GM12873 (cell line): ENCODE measurements at regions not wholly inside any gene's neighbourhood (a gene's known extent, or its start where the extent isn't known, plus 50 kb on each side); places are given as distances from the start of the nearest gene placed in this dataset.

Experiments used
- TF ChIP-seq, protein P1 (sequence below): IDR thresholded peaks from 2 replicates; pipeline ENCODE4 v1.5.1; 2012; ENCODE audit warnings: low read depth, mild to moderate bottlenecking, moderate library complexity, low read length, control low read depth; ENCODE audit not compliant: insufficient read depth; ENCODE audit errors: missing control alignments

DNA sequence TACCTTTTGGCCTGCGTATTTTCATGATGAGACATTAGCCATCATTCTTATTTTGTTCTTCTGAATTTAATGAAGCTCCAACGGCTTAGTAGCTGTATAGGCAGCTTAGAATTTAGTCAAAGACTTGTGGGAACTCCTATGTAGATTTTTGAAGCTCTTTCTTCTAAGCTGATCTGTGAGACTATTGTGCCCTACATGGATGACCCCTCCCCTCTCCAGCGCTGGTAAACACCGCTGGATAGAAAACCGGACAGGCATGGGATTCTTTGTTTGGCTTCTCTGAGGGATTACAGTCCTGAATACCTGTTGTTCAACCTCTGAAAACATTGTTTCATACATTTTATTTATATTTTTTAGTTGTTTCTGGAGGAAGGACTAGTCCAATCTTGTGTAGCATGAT is 1353.4 kb downstream of the GRIK2 start:
- TF ChIP-seq, protein P1, sequence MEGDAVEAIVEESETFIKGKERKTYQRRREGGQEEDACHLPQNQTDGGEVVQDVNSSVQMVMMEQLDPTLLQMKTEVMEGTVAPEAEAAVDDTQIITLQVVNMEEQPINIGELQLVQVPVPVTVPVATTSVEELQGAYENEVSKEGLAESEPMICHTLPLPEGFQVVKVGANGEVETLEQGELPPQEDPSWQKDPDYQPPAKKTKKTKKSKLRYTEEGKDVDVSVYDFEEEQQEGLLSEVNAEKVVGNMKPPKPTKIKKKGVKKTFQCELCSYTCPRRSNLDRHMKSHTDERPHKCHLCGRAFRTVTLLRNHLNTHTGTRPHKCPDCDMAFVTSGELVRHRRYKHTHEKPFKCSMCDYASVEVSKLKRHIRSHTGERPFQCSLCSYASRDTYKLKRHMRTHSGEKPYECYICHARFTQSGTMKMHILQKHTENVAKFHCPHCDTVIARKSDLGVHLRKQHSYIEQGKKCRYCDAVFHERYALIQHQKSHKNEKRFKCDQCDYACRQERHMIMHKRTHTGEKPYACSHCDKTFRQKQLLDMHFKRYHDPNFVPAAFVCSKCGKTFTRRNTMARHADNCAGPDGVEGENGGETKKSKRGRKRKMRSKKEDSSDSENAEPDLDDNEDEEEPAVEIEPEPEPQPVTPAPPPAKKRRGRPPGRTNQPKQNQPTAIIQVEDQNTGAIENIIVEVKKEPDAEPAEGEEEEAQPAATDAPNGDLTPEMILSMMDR = no peak

DNA sequence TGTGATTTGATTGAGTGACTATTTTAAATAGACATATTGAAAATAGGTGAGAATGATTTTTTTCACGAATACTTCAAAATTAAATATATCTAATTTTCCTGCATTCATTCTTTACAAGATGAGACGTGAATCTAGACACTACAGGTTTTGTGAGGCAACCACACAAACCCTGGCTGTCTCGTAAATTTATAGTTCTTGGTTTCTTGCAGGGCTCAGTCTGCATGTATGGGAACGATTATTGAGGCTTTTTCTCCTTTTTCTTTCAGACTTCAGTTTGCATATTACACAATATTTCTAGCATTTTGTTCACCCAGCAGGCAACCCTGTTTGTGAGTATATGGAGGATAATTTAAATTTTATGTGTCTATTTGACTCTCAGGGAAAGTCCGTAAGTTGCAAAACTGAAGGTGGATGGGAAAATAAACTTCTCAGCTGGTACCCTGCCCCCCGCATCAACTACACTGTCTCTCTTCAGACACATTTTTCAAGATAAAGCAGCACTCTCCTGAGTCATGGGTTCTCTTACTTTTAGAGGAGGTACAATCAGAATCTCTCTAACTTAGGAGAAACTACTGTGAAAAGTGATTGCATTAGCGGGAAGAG is 1349.3 kb downstream of the GRIK2 start:
- TF ChIP-seq, protein P1 = no peak

DNA sequence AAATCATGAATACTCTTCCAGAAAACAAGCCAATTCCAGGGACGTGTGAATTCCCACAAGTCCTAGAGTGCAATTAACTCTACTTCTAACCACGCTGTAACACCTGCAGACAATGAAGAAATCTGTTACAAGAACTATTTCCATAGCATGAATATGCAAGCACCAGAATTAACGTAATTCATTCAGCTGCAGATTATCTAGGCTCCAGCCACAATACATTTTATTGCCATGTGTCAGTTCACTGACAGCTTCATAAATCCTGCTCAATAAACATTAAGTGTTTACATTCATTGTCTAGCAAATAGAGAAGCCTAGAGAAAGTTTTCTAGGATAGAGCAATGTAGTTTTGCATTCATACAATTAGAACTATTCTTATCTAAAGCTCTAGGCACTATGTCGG is 1348.5 kb downstream of the GRIK2 start:
- TF ChIP-seq, protein P1 = no peak

DNA sequence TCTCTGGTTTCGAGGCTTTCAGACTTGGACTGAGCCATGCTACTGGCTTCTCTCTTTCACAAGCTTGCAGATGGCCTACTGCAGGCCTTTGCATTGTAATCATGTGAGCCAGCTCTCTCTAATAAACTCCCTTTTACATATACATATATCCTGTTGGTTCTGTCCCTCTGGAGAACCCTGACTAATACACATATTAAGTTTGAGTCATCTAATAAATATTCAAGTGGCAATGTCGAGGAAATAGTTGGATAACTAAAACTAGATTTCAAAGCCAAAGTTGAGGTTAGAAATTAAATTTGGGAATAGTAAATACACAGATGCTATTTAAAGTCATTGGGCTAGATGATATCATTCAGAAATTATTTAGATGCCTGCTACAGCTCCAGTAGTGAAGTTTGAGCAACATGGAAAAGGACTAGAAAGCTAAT is 1343.4 kb downstream of the GRIK2 start:
- TF ChIP-seq, protein P1 = no peak

DNA sequence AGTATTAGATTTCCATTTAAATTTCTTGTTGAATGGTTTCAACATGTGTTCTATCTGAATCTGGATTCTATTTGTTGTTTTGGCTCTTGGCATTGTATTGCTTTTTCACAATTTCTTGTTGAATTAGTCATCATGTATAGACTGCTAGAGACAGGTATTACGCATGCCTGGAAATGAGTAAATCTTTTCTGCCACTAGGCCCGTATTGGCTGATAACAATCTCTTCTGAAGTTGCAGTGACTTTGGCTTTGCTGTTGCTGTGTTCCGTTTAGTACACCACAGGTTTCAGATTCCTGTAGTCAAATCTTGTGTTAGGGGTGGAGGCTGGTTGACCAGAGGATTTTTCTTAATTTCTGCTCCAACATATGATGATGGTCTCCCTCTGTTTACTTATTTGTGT is 1339.4 kb downstream of the GRIK2 start:
- TF ChIP-seq, protein P1 = no peak

DNA sequence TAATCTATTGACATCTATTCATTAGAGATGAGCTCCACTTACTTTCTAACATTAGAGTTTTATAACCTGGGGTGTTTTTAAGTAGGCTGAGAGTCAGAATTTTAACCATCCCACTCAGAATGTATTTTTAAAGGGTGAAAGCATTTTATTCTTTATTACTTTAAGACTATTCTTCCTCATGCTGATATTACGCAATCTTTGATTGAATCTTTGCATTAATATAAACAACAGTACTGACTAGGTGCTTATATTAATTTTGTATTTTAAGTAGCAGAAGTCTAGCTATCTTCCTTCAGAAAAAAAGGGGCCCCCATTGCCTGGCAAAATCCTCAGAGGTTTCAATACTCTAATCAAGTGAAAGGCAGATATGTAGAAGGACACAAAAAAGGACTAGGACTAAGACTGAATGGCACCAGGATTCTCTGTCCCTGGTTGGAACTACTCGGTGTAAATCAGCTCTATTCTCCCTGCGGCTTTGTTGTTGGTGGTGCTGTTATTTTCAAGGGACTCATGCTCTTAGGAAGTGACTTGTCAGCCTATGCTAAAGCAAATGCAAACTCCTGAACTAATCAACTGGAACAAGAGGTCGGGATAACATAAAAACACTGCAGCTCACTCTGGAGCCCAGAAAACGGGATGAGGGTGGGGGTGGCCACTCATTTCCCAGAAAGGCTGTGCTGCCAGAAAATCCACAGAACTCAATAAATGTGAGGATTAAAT is 1324.4 kb downstream of the GRIK2 start:
- TF ChIP-seq, protein P1 = no peak

DNA sequence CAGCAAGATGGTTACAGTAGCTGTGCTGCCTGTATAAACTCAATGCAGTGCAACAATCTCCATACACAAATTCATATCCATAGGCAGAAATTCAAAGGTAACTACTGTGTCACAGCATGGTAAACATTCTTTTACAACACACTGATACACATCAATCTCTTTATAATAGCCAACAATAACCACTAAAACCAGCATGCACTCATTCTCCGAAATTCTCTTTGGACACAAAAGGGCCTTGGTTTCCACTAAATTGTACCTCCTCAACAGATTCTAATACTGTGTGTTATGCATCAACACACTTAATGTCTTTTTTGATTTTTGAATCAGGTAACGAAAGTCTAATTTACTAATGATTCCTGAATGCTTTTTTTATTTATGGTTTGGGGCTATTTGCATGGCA is 1323.7 kb downstream of the GRIK2 start:
- TF ChIP-seq, protein P1 = no peak
